ENCODE measurements at regions not wholly inside any gene's neighbourhood (a gene's known extent, or its start where the extent isn't known, plus 50 kb on each side); places are given as distances from the start of the nearest gene placed in this dataset.

GRCh38 chr16:11406177-11406560 is 60.9 kb downstream of the RMI2 start (continued):
- TF ChIP-seq TRIM22 (IDR thresholded peaks at IDR 0.05), result no peak
- no peak for TF ChIP-seq ZNF562 (CRISPR knock-in tag; IDR thresholded peaks at IDR 0.05; ENCODE audit: borderline replicate concordance)
- no peak for TF ChIP-seq ATF7-NPFF (CRISPR knock-in tag; IDR thresholded peaks at IDR 0.05; ENCODE audit: low read depth)

- peak; percentile 99 for FAIRE-seq
- TF ChIP-seq XRCC5 (optimal IDR thresholded peaks at IDR 0.05; ENCODE audit: low read length) (peak; percentile 64), ZNF331 (CRISPR knock-in tag; IDR thresholded peaks at IDR 0.05) (0 out of 2 replicates have a peak, but pooled peaks have one; percentile 9), NRL (CRISPR knock-in tag; IDR thresholded peaks at IDR 0.05; ENCODE audit: borderline replicate concordance) (0 out of 2 replicates have a peak, but pooled peaks have one; percentile 38), DNMT1 (CRISPR knock-in tag; IDR thresholded peaks at IDR 0.05) (no peak), ERF (CRISPR knock-in tag; IDR thresholded peaks at IDR 0.05) (no peak), ZNF747 (CRISPR knock-in tag; IDR thresholded peaks at IDR 0.05; ENCODE audit: borderline replicate concordance) (no peak), ZSCAN31 (CRISPR knock-in tag; IDR thresholded peaks at IDR 0.05; ENCODE audit: low read depth) (peak; percentile 74; the same call in 1 of the 2 replicates), ZFP36L2 (CRISPR knock-in tag; IDR thresholded peaks at IDR 0.05) (no peak), ARNT2 (CRISPR knock-in tag; IDR thresholded peaks at IDR 0.05; ENCODE audit: low read depth) (peak; percentile 64), ZNF225 (CRISPR knock-in tag; IDR thresholded peaks at IDR 0.05) (no peak), ZNF44 (CRISPR knock-in tag; IDR thresholded peaks at IDR 0.05) (no peak), ARID3A (IDR thresholded peaks at IDR 0.05; ENCODE audit: low read depth, low read length) (0 out of 2 replicates have a peak, but pooled peaks have one; percentile 20), SRF (IDR thresholded peaks at IDR 0.05; ENCODE audit: low read depth, low read length) (no peak), GMEB1 (CRISPR knock-in tag; IDR thresholded peaks at IDR 0.05; ENCODE audit: borderline replicate concordance) (no peak)
These were observed 62.1 kb downstream of the RMI2 start for GRCh38 chr16:11407047-11407982.

More at GRCh38 chr16:11407047-11407982, 62.1 kb downstream of the RMI2 start:
- Histone ChIP-seq H3K4me1 (ENCODE audit: insufficient read depth, low read length) (peaks cover 11% of the 10 kb centered on the region), H3K4me2 (ENCODE audit: low read depth, low read length) (no peak overlapping the region), H3K4me3 (replicated peaks in 1 of 3; ENCODE audit: insufficient read depth in 1 of 3, low read depth in 2 of 3, low read length in 3 of 3) (no peak overlapping the region), H3K27ac (ENCODE audit: extremely low read length, insufficient read depth, low read length) (no peak overlapping the region), H3K9me3 (ENCODE audit: low read length) (no peaks in the 10 kb centered on the region), H3K27me3 (ENCODE audit: control insufficient read depth in 1 of 2, insufficient read depth in 2 of 2, low read length in 2 of 2) (peaks cover 17 to 29% of the 10 kb centered on the region in 2 experiments; a peak in 4 of 5 replicates), H3K79me2 (ENCODE audit: insufficient read depth, low read length) (no peaks in the 10 kb centered on the region), H2AFZ (ENCODE audit: low read length) (no peak overlapping the region), H3K9ac (ENCODE audit: insufficient read depth, low read depth, low read length) (no peak overlapping the region), H3K36me3 (replicated peaks in 1 of 2; ENCODE audit: control insufficient read depth in 1 of 2, insufficient read depth in 2 of 2, low read length in 2 of 2) (no peaks in the 10 kb centered on the region), H4K20me1 (ENCODE audit: insufficient read depth, low read length) (no peaks in the 10 kb centered on the region)
- in situ Hi-C loops (cut with HindIII; ENCODE audit: extremely low pct_ligation_motif_present, low pct_unique_long_range_greater_than_20kb), result loop anchor here (5.0 to 25.0 kb wide), 3 partner anchors 105 to 405 kb away; no protein-coding TSS in a partner anchor
- ATAC-seq (peak; percentile 54), DNase-seq (ENCODE audit: low spot score) (peak; percentile 78)
- no TSS peak for BruUV-seq (replicated peaks)
- intact Hi-C loops (cut with micrococcal nuclease; ENCODE audit: unreplicated experiment), result loop anchor here (1.0 to 10.0 kb wide), 7 partner anchors 100 to 657 kb away; no protein-coding TSS in a partner anchor
- POLR2A ChIA-PET, result interaction anchor here (0.8 kb wide), 1 partner anchor 234 kb away, joined by 5 read pairs; no protein-coding TSS in a partner anchor
- CTCF ChIA-PET (ENCODE audit: low intra/inter-chr PET ratio, low total read pairs), result interaction anchor here (0.6 to 2.7 kb wide), 10 partner anchors 11 to 661 kb away, joined by 3 to 18 read pairs (median 7); no protein-coding TSS in a partner anchor
- 40% methylated on average over 17 of the region's 17 CpGs for WGBS (ENCODE audit: low lambda C conversion rate)

Measured in HepG2 (cell line).